Activated CD4-positive, alpha-beta T cell treated with anti-CD3 and anti-CD28 coated beads, Interleukin-2, amount 10 ng/mL, durations not matched to agents 24 days and 14 days (primary cell): ENCODE measurements at regions not wholly inside any gene's neighbourhood (a gene's known extent, or its start where the extent isn't known, plus 50 kb on each side); places are given as distances from the start of the nearest gene placed in this dataset.

Experiments
- DNase-seq: peaks from one replicate; pipeline ENCODE4 v3.0.0; 2022
- H3K27ac Mint-ChIP-seq: one replicate; pipeline ENCODE4 v1.8.0; 2022; ENCODE audit warnings: mild to moderate bottlenecking, mixed read lengths
- H3K27me3 Mint-ChIP-seq: one replicate; pipeline ENCODE4 v1.8.0; 2022; ENCODE audit warnings: mixed read lengths
- H3K36me3 Mint-ChIP-seq: one replicate; pipeline ENCODE4 v1.8.0; 2022; ENCODE audit warnings: low read depth, mild to moderate bottlenecking, mixed read lengths
- H3K4me1 Mint-ChIP-seq: one replicate; pipeline ENCODE4 v1.8.0; 2021; ENCODE audit warnings: mixed read lengths
- H3K4me3 Mint-ChIP-seq: one replicate; pipeline ENCODE4 v1.8.0; 2022; ENCODE audit warnings: mild to moderate bottlenecking, moderate library complexity, mixed read lengths
- H3K9me3 Mint-ChIP-seq: one replicate; pipeline ENCODE4 v1.8.0; 2021; ENCODE audit warnings: mixed read lengths
- intact Hi-C: fragments of 100-400 bp; cut with micrococcal nuclease; formaldehyde crosslinking; loops from one replicate; pipeline ENCODE4 v1.15.1; 2023

- DNase-seq, result no peak
- Mint-ChIP-seq H3K27me3 (no peaks in the 10 kb centered on the region), H3K27ac (no peak overlapping the region), H3K36me3 (no peaks in the 10 kb centered on the region), H3K4me1 (peaks cover 2% of the 10 kb centered on the region), H3K9me3 (no peaks in the 10 kb centered on the region), H3K4me3 (no peak overlapping the region)
- intact Hi-C loops, result no loop called here
Measured at GRCh38 chr4:18404642-18405041, 383.1 kb upstream of the LCORL start.

GRCh38 chr4:18403327-18403726 is 381.8 kb upstream of the LCORL start:
- H3K36me3 Mint-ChIP-seq, result no peaks in the 10 kb centered on the region
- no peak overlapping the region for H3K4me3 Mint-ChIP-seq
- intact Hi-C loops, result no loop called here

GRCh38 chr4:18401868-18402267 is 380.3 kb upstream of the LCORL start:
- peaks cover 2% of the 10 kb centered on the region for H3K4me1 Mint-ChIP-seq
- no peaks in the 10 kb centered on the region for H3K27me3 Mint-ChIP-seq
- no peaks in the 10 kb centered on the region for H3K36me3 Mint-ChIP-seq

More at GRCh38 chr4:18403327-18403726, 381.8 kb upstream of the LCORL start:
- H3K27me3 Mint-ChIP-seq, result no peaks in the 10 kb centered on the region
- DNase-seq, result no peak
- peaks cover 2% of the 10 kb centered on the region for H3K4me1 Mint-ChIP-seq
- no peaks in the 10 kb centered on the region for H3K9me3 Mint-ChIP-seq
- no peak overlapping the region for H3K27ac Mint-ChIP-seq

GRCh38 chr4:18401425-18401824 is 379.9 kb upstream of the LCORL start:
- H3K27ac Mint-ChIP-seq, result no peak overlapping the region
- H3K4me1 Mint-ChIP-seq, result peaks cover 2% of the 10 kb centered on the region
- no peaks in the 10 kb centered on the region for H3K36me3 Mint-ChIP-seq
- DNase-seq, result no peak
- no peaks in the 10 kb centered on the region for H3K9me3 Mint-ChIP-seq
- intact Hi-C loops, result no loop called here
- no peak overlapping the region for H3K4me3 Mint-ChIP-seq
- no peaks in the 10 kb centered on the region for H3K27me3 Mint-ChIP-seq

More at GRCh38 chr4:18401868-18402267, 380.3 kb upstream of the LCORL start:
- intact Hi-C loops, result no loop called here
- no peak overlapping the region for H3K4me3 Mint-ChIP-seq
- H3K9me3 Mint-ChIP-seq, result no peaks in the 10 kb centered on the region
- H3K27ac Mint-ChIP-seq, result no peak overlapping the region
- no peak for DNase-seq

- H3K36me3 Mint-ChIP-seq, result no peaks in the 10 kb centered on the region
- no peak overlapping the region for H3K4me3 Mint-ChIP-seq
- no peaks in the 10 kb centered on the region for H3K4me1 Mint-ChIP-seq
- no peaks in the 10 kb centered on the region for H3K9me3 Mint-ChIP-seq
- no peak for DNase-seq
- no peaks in the 10 kb centered on the region for H3K27me3 Mint-ChIP-seq
- H3K27ac Mint-ChIP-seq, result no peak overlapping the region
- intact Hi-C loops, result no loop called here
Measured at GRCh38 chr4:18398661-18399060, 377.1 kb upstream of the LCORL start.

- no peak overlapping the region for H3K4me3 Mint-ChIP-seq
- no peaks in the 10 kb centered on the region for H3K27me3 Mint-ChIP-seq
Measured at GRCh38 chr4:18397681-18398390, 376.3 kb upstream of the LCORL start.

GRCh38 chr4:18394656-18395055 is 373.1 kb upstream of the LCORL start:
- Mint-ChIP-seq H3K9me3 (no peaks in the 10 kb centered on the region), H3K27ac (no peak overlapping the region), H3K4me3 (no peak overlapping the region), H3K36me3 (no peaks in the 10 kb centered on the region), H3K27me3 (no peaks in the 10 kb centered on the region), H3K4me1 (no peaks in the 10 kb centered on the region)
- no peak for DNase-seq
- intact Hi-C loops, result no loop called here

More at GRCh38 chr4:18397681-18398390, 376.3 kb upstream of the LCORL start:
- H3K27ac Mint-ChIP-seq, result no peak overlapping the region
- intact Hi-C loops, result no loop called here
- no peaks in the 10 kb centered on the region for H3K36me3 Mint-ChIP-seq
- H3K9me3 Mint-ChIP-seq, result no peaks in the 10 kb centered on the region
- H3K4me1 Mint-ChIP-seq, result no peaks in the 10 kb centered on the region
- DNase-seq, result no peak

GRCh38 chr4:18391354-18391728 is 369.8 kb upstream of the LCORL start:
- no peak for DNase-seq
- H3K4me3 Mint-ChIP-seq, result no peak overlapping the region
- no peaks in the 10 kb centered on the region for H3K36me3 Mint-ChIP-seq
- no peaks in the 10 kb centered on the region for H3K4me1 Mint-ChIP-seq
- no peak overlapping the region for H3K27ac Mint-ChIP-seq
- H3K27me3 Mint-ChIP-seq, result no peaks in the 10 kb centered on the region
- intact Hi-C loops, result no loop called here
- no peaks in the 10 kb centered on the region for H3K9me3 Mint-ChIP-seq

GRCh38 chr4:18390655-18391353 is 369.2 kb upstream of the LCORL start:
- H3K9me3 Mint-ChIP-seq, result no peaks in the 10 kb centered on the region
- H3K4me1 Mint-ChIP-seq, result no peaks in the 10 kb centered on the region
- no peaks in the 10 kb centered on the region for H3K27me3 Mint-ChIP-seq
- no peak overlapping the region for H3K27ac Mint-ChIP-seq
- H3K4me3 Mint-ChIP-seq, result no peak overlapping the region
- no peaks in the 10 kb centered on the region for H3K36me3 Mint-ChIP-seq
- DNase-seq, result no peak
- intact Hi-C loops, result no loop called here

GRCh38 chr4:18389115-18389514 is 367.6 kb upstream of the LCORL start:
- DNase-seq, result no peak
- H3K36me3 Mint-ChIP-seq, result no peaks in the 10 kb centered on the region
- no peaks in the 10 kb centered on the region for H3K4me1 Mint-ChIP-seq
- H3K27ac Mint-ChIP-seq, result no peak overlapping the region
- no peaks in the 10 kb centered on the region for H3K9me3 Mint-ChIP-seq
- H3K4me3 Mint-ChIP-seq, result no peak overlapping the region
- intact Hi-C loops, result no loop called here
- no peaks in the 10 kb centered on the region for H3K27me3 Mint-ChIP-seq

GRCh38 chr4:18388039-18388438 is 366.5 kb upstream of the LCORL start:
- no peaks in the 10 kb centered on the region for H3K36me3 Mint-ChIP-seq
- H3K27me3 Mint-ChIP-seq, result no peaks in the 10 kb centered on the region
- DNase-seq, result no peak
- H3K27ac Mint-ChIP-seq, result no peak overlapping the region
- H3K4me3 Mint-ChIP-seq, result no peak overlapping the region
- intact Hi-C loops, result no loop called here
- H3K4me1 Mint-ChIP-seq, result no peaks in the 10 kb centered on the region
- H3K9me3 Mint-ChIP-seq, result no peaks in the 10 kb centered on the region

- no peaks in the 10 kb centered on the region for H3K27me3 Mint-ChIP-seq
- no peak overlapping the region for H3K27ac Mint-ChIP-seq
- no peak for DNase-seq
- H3K4me1 Mint-ChIP-seq, result no peaks in the 10 kb centered on the region
- intact Hi-C loops, result no loop called here
- no peak overlapping the region for H3K4me3 Mint-ChIP-seq
- no peaks in the 10 kb centered on the region for H3K9me3 Mint-ChIP-seq
- H3K36me3 Mint-ChIP-seq, result no peaks in the 10 kb centered on the region
Measured at GRCh38 chr4:18381186-18381585, 359.6 kb upstream of the LCORL start.

GRCh38 chr4:18369561-18369960 is 348.0 kb upstream of the LCORL start:
- Mint-ChIP-seq H3K4me3 (no peak overlapping the region), H3K36me3 (no peaks in the 10 kb centered on the region), H3K27me3 (no peaks in the 10 kb centered on the region), H3K27ac (no peak overlapping the region), H3K4me1 (no peaks in the 10 kb centered on the region), H3K9me3 (no peaks in the 10 kb centered on the region)
- intact Hi-C loops, result no loop called here
- DNase-seq, result no peak

- intact Hi-C loops, result loop anchor here (1.0 kb wide), 1 partner anchor 550 kb away; no protein-coding TSS in a partner anchor
- no peak overlapping the region for H3K4me3 Mint-ChIP-seq
- no peaks in the 10 kb centered on the region for H3K36me3 Mint-ChIP-seq
- H3K4me1 Mint-ChIP-seq, result no peaks in the 10 kb centered on the region
- DNase-seq, result peak; percentile 60
- no peaks in the 10 kb centered on the region for H3K9me3 Mint-ChIP-seq
- no peaks in the 10 kb centered on the region for H3K27me3 Mint-ChIP-seq
- H3K27ac Mint-ChIP-seq, result no peak overlapping the region
Measured at GRCh38 chr4:18366892-18367291, 345.3 kb upstream of the LCORL start.
